HG03442 (cell line): ENCODE measurements at regions not wholly inside any gene's neighbourhood (a gene's known extent, or its start where the extent isn't known, plus 50 kb on each side); places are given as distances from the start of the nearest gene placed in this dataset.

Experiments used
- ATAC-seq: cut with Tn5 transposase; IDR thresholded peaks from one replicate; pipeline ENCODE4 v1.9.1; 2021; ENCODE audit warnings: mild to moderate bottlenecking, moderate library complexity; ENCODE audit not compliant: unreplicated experiment

DNA sequence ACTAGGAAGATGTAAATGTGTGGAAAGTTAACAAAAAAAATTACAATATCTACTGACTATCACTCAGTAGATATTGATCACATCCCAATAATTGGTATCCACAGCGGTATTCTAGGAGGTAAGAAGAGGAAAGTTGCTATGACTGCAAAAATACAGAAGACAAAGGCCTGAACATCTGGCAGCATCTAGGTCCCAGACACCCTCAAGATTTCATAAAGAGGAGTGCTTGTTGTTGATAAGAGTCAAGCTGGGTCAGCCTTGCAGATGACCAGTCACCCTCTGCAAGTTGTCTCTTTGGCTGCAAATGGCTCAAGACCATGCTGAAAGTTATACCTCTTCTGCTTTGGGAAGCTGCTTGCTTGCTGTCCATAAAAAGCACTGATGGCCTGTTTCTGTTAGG is 179.8 kb upstream of the FOXN2 start:
- ATAC-seq: no peak

DNA sequence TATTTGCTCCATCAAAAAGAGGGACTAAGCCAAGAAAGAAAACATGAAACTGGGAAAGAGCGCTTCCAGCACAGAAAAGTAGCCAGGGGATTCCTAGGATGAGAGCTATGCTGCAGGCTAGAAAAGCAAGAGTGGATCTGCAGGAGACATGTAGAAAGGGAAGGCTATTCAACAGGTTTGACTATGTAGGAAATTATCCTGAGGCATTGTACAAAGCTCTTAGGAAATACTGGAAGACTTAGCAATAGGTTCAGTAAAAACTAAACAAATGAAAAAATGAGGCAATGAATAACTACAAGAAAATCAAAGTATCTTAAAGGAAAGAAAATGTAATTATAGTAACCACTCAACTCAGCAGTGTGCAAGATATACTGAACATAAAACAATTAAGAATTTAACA is 178.7 kb upstream of the FOXN2 start:
- no peak for ATAC-seq

DNA sequence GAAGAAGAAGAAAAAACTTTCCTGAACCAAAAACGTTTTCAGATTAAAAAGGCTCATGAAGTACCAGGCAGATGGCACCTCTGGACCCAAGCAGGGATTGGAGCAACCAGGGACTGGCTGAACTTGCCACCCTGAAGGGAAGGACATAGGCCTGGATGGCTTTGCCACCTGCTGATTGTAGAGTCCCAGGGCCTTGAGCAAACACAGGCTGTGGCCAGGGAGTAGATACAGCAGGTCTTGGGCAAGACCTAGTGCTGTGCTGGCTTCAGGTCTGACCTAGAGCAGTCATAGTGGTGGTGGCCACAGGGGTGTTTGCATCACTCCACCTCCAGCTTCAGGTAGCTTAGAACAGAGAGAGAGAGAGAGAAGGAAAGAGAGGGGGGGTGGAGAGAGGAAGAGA is 176.7 kb upstream of the FOXN2 start:
- no peak for ATAC-seq

DNA sequence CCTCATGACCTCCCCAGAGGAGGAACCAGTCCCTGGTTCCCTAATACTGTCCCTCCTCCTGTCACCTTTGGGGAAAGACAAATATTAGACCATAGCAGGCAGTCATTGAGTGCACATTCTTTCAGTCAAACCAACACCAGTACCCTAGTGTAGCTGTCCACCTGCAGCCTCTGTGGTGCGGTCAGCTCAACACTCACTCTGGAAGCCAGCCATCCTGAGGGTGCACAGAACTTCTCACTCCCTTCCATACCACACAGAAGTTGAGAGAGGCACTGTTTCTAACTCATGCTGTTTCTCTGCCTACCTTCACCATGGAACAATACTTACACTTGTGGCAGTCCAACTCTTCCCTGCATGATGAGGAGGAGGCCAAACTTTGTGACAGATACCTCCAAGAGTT is 175.6 kb upstream of the FOXN2 start:
- no peak for ATAC-seq

DNA sequence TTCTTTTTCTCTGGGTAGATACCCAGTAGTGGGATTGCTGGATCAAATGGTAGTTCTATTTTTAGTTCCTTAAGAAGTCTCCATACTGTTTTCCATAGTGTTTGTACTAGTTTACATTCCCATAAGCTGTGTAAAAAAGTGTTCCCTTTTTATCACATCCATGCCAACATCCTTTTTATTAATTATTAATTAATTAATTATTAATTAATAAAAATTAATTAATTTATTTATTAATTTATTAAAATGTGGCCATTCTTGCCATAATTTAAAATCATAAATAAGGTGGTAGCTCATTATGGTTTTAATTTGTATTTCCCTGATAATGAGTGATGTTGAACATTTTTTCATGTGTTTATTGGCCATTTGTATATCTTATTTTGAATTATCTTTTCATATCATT is 173.9 kb upstream of the FOXN2 start:
- no peak for ATAC-seq

DNA sequence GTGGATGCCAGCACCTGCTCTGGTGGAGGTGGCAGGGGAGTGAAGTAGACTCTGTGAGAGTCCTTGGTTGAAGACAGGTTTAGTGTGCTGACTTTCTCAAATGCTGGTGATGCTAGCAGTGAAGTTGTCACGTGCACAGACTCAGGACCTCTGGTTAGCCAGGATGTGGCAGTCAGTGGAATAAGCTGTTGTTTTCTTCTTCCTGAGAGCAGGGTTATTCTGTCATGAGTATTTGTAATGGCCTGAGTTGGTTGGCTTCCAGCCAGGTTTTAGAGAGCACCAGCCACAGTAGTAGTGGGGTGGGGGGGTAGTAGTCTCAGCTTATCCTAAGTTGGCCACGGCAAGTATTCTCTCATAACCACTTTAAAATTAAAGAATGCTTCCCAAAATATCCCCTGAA is 169.7 kb upstream of the FOXN2 start:
- ATAC-seq: no peak

DNA sequence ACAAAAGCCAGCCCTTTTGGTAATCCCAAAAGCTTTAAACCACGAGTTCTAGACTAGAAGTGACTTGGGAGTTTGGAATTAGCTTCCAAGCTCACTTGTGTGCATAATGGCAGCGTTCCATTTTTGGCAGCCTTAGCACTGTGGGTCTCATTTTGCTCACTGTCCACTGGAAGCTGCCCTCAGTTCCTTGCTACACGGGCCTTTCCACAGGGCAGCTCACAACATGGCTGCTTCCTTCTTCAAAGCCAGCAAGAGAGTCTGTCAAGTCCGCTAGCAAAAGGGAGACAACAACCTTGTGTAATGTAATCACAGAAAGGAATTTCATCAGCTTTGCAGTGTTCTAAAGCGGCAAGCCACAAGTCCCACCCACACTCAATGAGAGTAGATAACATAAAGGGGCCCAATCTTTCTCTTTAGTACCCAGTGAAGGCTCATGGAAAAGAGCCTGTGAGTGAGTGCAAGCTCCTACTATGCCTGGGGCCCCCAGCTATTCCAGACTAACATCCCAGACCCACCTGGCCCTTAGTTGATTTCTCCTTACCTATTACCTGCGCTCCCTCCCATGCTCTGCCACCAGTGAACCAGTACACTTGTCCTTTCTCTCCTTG is 168.5 kb upstream of the FOXN2 start:
- no peak for ATAC-seq

DNA sequence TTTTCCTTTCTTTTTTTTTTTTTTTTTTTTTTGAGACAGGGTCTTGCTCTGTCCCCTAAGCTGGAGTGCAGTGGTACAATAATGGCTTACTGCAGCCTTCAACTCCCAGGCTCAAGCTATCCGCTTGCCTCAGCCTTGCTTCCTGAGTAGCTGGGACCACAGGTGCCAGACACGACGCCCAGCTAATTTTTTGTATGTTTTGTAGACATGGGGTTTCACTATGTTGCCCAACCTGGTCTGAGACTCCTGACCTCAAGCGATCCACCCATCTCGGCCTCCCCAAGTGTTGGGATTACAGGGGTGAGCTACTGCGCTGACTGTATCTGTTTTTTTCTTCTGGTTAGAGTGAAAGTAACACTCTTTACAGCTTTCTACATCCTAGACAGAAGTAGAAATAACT is 167.9 kb upstream of the FOXN2 start:
- no peak for ATAC-seq

DNA sequence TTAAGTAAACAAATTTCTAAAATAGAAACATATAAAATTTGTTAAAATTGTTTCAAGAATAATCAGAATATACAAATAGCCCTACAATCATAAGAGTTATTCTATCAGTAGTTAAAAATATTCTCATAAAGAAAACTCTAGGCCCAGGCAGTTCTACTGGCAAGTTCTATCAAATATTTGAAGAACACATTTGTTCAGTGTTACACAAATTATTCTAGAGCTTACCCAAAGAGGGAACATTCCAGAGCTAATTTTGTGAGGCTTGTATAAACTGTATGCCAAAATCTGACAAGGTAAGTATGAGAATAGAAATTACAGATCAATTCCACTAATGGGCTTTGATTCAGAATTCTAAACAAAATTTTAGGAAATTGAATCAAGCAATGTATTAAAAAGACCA is 166.8 kb upstream of the FOXN2 start:
- ATAC-seq: no peak

DNA sequence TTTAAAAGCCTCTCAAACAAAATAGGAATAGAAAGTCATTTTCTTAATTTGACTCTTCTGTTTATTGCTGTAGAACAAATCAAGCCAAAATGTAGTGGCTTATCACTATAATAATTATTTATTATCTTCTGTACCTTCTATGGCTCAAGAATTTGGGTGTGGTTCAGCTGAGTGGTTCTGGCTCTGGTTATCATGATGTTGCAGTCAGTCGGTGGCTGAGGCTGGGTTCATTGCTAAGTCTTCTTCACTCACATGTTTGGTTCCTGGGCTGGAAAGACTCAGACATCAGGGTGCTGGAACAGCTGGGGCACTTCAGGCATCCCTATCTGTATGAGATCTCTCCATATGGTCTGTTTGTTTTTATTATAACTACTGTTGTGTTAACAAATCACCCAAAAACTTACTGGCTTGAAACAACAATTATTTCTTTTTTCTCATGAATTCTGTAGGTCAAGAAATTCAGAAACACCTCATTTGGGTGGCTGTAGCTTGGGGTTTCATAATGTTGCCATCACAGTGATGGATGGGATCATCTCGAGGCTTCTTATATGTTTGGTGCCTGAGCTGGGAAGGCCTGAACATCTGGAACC is 165.5 kb upstream of the FOXN2 start:
- no peak for ATAC-seq

DNA sequence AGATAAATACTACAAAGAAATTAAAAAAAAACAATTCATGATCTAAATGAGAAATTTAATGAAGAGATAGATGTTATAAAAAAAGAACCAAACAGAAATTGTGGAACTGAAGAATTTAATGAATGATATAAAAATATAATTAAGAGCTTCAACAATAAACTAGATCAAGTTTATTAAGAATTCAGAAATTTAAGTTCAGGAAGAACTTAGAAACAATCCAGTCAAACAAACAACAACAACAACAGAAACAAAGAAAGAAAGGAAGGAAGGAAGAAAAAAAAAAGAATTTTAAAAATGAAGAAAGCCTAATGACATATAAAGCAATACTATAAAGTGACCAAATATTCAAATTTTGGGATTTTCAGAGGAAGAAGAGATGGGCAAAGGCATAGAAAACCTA is 157.3 kb upstream of the FOXN2 start:
- ATAC-seq: no peak

DNA sequence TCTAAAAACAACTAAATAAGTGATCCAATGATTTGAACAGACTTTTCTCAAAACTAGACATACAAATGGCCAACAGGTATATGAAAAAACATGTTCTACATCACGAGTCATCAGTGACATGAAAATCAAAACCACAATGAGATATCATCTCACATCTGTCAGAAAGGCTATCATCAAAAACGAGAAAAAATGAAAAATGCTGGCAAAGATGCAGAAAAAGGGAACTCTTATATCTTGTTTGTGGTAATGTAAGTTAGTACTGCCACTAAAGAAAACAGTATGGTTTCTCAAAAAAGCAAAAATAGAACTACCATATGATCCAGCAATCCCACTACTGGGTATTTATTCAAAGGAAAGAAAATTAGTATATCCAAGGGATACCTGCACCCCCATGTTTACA is 152.9 kb upstream of the FOXN2 start:
- ATAC-seq: no peak

DNA sequence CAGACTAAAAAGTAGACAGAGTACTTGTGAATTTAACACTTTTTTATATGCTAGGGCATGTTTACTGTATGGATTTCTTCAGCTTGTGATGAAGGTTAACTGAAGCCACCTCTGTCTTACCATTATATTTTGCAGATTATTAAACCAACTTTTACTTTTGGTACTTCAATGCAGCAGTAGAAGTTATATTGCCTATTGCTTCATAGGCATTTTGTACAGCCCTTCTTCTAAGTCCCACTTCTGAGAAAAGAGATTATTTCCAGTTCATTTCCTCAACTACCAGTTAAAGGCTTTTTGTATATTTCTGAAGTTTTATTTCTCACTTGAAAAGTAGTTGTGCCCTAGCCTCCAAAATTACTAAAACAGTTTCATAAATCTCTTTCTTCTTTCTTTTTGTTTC is 151.7 kb upstream of the FOXN2 start:
- ATAC-seq: no peak

DNA sequence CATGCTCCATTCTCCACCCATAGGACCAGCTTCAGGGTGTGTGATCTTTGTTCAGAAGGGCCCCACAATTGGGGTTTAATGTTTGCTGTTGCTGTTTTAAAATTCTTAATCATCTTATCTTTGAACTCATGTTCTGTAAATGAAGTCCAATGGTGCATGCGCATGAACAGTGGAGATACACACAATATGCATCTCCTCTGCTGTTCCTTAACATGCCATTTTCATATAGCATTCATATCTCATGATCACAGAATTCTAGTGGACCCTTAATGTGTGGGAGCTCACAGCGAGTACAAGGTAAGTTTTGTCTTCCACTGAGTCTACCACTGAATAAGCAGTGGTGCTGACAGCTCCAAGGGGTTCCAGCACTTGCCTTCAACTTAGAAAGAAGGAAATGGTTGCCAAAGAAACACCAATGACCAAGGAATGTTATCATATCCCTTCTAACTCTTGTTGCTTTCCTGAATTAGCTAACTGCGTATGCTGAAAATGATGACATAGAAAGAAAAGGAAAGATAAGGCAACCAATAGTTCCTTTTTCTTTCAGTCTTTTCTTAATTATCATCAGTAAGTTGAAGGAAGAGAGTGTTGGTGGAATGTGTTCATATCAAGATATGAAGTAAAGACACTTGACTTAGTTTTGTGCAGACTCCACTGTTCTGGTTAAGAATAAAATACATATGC is 149.3 kb upstream of the FOXN2 start:
- ATAC-seq: no peak

DNA sequence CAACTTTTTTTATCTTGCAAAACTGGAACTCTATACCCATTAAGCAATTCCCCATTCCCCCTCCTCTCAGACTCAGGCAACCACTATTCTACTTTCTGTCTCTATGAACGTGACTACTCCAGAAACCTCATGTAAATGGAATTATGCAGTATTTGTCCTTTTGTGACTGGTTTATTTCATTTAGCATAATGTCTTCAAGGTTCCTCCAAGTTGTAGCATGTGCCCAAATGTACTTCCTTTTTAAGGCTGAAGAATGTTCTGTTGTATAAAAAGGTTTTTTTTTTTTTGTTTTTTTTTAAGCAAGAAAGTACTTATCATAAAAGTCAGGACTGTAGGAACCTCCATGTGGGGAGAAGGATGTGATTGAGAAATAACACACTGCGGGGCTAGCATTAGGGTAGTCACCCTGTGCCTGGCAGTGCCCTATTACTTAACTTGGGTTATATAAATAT is 145.3 kb upstream of the FOXN2 start:
- ATAC-seq: no peak

DNA sequence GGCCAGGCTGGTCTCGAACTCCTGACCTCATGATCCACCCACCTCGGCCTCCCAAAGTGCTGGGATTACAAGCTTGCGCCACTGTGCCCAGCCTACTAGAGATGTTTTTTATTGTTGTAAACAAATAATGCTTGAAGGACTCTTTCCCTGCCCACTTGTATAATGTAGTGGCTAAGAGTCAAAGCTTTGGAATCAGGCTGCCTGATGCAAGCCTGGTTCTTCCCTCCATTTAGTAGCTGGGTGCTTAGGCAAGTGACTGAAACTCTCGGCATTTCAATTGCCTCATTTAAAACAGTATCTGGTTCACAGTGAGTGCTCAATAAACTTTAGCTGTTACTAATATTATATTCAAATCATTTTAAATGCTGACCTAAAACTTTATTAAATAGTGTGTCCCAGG is 144.2 kb upstream of the FOXN2 start:
- no peak for ATAC-seq

DNA sequence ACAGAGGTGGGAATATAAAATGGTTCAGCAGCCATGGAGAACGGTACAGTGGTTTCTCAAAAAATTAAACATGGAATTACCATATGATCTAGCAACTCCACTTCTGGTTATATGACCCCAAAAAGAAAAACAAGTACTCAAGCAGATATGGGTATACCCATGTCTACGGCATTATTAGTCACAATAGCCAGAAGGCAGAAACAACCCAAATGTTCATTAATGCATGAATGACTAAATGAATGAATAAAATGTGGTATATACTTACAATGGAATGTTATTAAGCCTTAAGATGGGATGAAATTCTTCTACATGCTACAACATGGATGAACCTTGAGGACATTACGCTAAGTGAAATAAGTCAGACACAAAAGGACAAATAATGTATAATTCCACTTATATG is 141.3 kb upstream of the FOXN2 start:
- ATAC-seq: no peak

DNA sequence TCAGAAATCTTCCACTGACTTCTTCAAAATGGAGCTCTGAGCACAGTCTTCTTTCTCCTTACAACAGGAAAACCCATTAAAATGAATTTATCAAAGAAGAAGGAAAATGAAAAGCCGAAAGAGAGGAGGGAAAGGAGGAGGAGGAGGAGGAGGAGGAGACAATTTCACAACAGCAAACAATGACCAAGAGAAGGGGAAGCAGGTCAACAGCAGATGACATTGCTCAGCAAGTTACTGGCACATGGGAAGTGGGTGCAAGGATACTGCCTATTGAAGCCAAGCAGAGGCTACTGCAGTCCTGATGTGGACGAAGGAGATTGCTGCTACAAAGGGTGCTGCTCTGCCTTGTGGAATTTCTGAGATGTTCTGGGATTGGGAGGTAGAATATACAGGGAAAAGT is 140.0 kb upstream of the FOXN2 start:
- ATAC-seq: no peak

DNA sequence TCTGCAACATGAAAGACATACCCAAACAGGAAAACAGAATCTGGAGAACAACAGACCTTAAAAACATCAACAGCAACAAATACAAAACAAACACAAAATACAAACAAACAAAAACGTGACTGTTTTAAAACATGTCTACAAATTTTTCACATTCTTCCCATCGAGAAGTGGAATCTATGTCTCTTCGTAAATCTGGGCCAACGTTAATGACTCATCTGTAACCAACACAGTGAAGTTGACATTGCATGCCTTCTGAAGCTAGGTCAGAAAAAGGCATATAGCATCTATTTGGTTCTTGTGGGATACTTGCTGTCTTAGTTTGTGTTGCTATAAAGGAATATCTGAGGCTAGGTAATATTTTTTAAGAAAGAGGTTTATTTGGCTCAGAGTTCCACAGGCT is 139.2 kb upstream of the FOXN2 start:
- ATAC-seq: no peak

DNA sequence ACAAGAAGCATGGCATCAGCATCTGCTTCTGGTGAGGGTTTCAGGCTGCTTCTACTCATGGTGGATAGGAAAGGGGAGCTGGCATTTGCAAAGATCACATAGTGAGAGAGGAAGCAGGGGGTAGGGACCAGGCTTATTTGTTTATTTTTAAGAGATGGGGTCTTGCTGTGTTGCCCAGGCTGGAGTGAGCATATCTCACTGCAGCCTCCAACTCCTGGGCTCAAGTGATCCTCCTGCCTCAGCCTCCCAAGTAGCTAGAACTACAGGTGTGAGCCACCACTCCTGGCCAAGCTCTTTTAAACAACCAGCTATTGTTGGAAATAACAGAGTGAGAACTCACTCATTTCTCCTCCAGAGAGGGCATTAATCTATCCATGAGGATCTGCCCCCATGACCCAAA is 138.8 kb upstream of the FOXN2 start:
- no peak for ATAC-seq

DNA sequence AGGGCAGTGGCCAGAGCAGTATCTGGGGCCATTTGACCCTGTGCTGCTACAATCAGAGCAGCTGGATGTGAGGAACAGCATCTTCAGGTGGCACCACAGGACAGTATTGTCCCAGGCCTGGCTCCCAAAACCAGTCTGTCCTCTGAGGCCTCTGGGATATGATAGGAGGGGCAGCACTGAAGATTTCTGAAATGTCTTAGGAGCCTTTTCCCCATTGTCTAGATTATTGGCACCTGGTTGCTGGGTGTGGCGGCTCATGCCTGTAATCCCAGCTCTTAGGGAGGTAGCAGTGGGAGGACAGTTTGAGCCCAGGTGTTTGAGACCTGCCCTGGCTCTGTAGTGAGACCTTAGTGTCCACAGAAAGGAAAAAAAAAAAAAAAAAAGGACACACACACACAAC is 137.6 kb upstream of the FOXN2 start:
- ATAC-seq: no peak

DNA sequence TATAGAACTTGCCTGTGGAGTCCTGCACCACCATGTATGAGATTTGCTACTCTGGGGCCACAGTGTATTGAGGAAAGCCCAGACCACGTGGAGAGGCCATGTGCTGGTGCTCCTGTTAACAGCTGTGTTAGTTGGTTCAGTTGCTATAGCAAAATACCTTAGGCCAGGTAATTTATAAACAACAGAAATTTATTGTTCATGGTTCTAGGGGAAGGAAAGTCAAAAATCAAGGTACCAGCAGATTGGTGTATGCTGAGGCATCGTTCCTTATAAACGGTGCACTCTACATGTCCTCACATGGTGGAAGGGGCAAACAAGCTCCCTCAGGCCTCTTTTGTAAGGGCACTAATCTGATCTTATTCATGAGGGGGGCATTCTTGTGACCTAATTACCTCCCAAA is 135.9 kb upstream of the FOXN2 start:
- no peak for ATAC-seq

DNA sequence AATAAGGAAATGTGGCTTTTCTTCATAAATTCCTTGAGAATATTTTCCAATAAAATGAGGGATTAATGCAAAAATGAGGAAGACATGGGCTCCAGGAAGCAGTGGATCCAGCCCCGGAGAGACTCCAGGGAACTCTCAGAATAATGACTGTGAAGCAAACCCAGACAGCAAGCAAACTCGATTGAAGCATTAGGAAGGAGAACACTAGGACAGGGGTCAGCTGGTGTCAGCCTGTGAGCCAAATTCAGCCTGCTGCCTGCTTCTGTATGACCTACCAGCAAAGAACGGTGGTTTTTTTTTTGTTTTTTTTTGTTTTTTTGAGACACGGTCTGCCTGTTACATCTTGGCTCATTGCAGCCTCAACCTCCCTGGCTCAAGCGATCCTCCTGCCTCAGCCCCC is 133.9 kb upstream of the FOXN2 start:
- no peak for ATAC-seq
